Naive thymus-derived CD4-positive, alpha-beta T cell (primary cell): ENCODE measurements at regions not wholly inside any gene's neighbourhood (a gene's known extent, or its start where the extent isn't known, plus 50 kb on each side); places are given as distances from the start of the nearest gene placed in this dataset.

ENCODE experiments used
- ATAC-seq: fragments of 150-1000 bp; cut with Tn5 transposase; 2 replicates; pipeline ENCODE4 v1.10.0; 2021; ENCODE audit warnings: mild to moderate bottlenecking, moderate library complexity
- CTCF ChIA-PET: fragments of 350-600 bp; sonication (Branson Sonifier 250); formaldehyde crosslinking; loops from one replicate; lab custom pipeline; 2021; ENCODE audit warnings: antibody characterized with exemption; lab: Charles Lee
- POLR2A ChIA-PET: fragments of 350-600 bp; sonication (Branson Sonifier 250); formaldehyde crosslinking; loops from one replicate; lab custom pipeline; 2021; ENCODE audit warnings: antibody characterized with exemption, inconsistent platforms; lab: Charles Lee
- DNase-seq, 9 donors: peaks; one replicate each; pipeline versions ENCODE4 v3.0.0 to v3.0.0-alpha.2; 2020 to 2022; ENCODE audit warnings: mixed read lengths in 1 of 9
- H3K27ac ChIP-seq: one replicate; pipeline ENCODE4 v1.7.0; 2013; ENCODE audit warnings: mild to moderate bottlenecking, low read depth, low read length, moderate library complexity
- H3K27me3 ChIP-seq, 2 donors: one replicate each; pipeline ENCODE4 v1.7.0; 2013; ENCODE audit warnings: low read length in 2 of 2, mild to moderate bottlenecking in 2 of 2, moderate library complexity in 2 of 2; ENCODE audit not compliant: control insufficient read depth in 2 of 2, insufficient read depth in 2 of 2
- H3K36me3 ChIP-seq, 3 experiments: 1 replicate in 2 of 3; 2 replicates in 1 of 3; pipeline ENCODE4 v1.7.0; 2013; ENCODE audit warnings: low read length in 3 of 3, mild to moderate bottlenecking in 3 of 3, moderate library complexity in 1 of 3; ENCODE audit not compliant: insufficient read depth in 3 of 3, control insufficient read depth in 2 of 3
- H3K4me1 ChIP-seq, 2 donors: one replicate each; pipeline ENCODE4 v1.7.0; 2013; ENCODE audit warnings: low read length in 2 of 2, mild to moderate bottlenecking in 2 of 2, moderate library complexity in 1 of 2; ENCODE audit not compliant: control insufficient read depth in 2 of 2, insufficient read depth in 2 of 2
- H3K4me3 ChIP-seq: 2 replicates; pipeline ENCODE4 v1.7.0; 2013; ENCODE audit warnings: mild to moderate bottlenecking, low read length
- H3K9me3 ChIP-seq, 3 experiments: 1 replicate in 2 of 3; 2 replicates in 1 of 3; pipeline ENCODE4 v1.7.0; 2013; ENCODE audit warnings: low read length in 3 of 3; ENCODE audit not compliant: control insufficient read depth in 2 of 3
- H3K27ac Mint-ChIP-seq, 9 donors: one replicate each; pipeline ENCODE4 v1.8.0; 2020 to 2022; ENCODE audit warnings: mixed read lengths in 9 of 9, mild to moderate bottlenecking in 8 of 9, moderate library complexity in 5 of 9, inconsistent platforms in 2 of 9
- H3K27me3 Mint-ChIP-seq, 5 donors: one replicate each; pipeline ENCODE4 v1.8.0; 2021 to 2022; ENCODE audit warnings: mixed read lengths in 5 of 5, mild to moderate bottlenecking in 1 of 5
- H3K36me3 Mint-ChIP-seq, 5 donors: one replicate each; pipeline ENCODE4 v1.8.0; 2020 to 2022; ENCODE audit warnings: mixed read lengths in 5 of 5, mild to moderate bottlenecking in 3 of 5, inconsistent platforms in 1 of 5
- H3K4me1 Mint-ChIP-seq, 7 donors: one replicate each; pipeline ENCODE4 v1.8.0; 2020 to 2022; ENCODE audit warnings: mixed read lengths in 7 of 7, mild to moderate bottlenecking in 3 of 7, inconsistent platforms in 1 of 7
- H3K4me3 Mint-ChIP-seq, 10 donors: one replicate each; pipeline ENCODE4 v1.8.0; 2020 to 2022; ENCODE audit warnings: mild to moderate bottlenecking in 10 of 10, mixed read lengths in 10 of 10, moderate library complexity in 6 of 10, inconsistent platforms in 2 of 10
- H3K9me3 Mint-ChIP-seq, 11 donors: one replicate each; pipeline ENCODE4 v1.8.0; 2020 to 2022; ENCODE audit warnings: mixed read lengths in 11 of 11, mild to moderate bottlenecking in 4 of 11, inconsistent platforms in 1 of 11, moderate library complexity in 1 of 11
- intact Hi-C, 2 donors: fragments of 100-400 bp; cut with micrococcal nuclease; formaldehyde crosslinking; loops; one replicate each; pipeline ENCODE4 v1.15.1; 2023

GRCh38 chr17:33832262-33832661 lies 422.8 kb upstream of the CCL2 start:
- Histone ChIP-seq H3K4me1 (no peaks in the 10 kb centered on the region), H3K27ac (no peak overlapping the region), H3K9me3 (no peaks in the 10 kb centered on the region), H3K36me3 (no peaks in the 10 kb centered on the region), H3K27me3 (no peaks in the 10 kb centered on the region), H3K4me3 (no peak overlapping the region)
- Mint-ChIP-seq H3K4me3 (no peak overlapping the region), H3K36me3 (no peaks in the 10 kb centered on the region), H3K27me3 (peaks cover 0 to 20% (median 5%) of the 10 kb centered on the region in 5 donors), H3K27ac (no peak overlapping the region), H3K9me3 (peaks cover 0 to 6% (median 0%) of the 10 kb centered on the region in 11 donors), H3K4me1 (no peaks in the 10 kb centered on the region)
- ChIA-PET POLR2A (no interaction called here), CTCF (no interaction called here)
- intact Hi-C loops, result no loop called here
- DNase-seq (no peak), ATAC-seq (no peak)

GRCh38 chr17:33837281-33837680 lies 417.8 kb upstream of the CCL2 start:
- Histone ChIP-seq H3K27me3 (no peaks in the 10 kb centered on the region), H3K36me3 (no peaks in the 10 kb centered on the region), H3K4me1 (no peaks in the 10 kb centered on the region), H3K9me3 (no peaks in the 10 kb centered on the region), H3K4me3 (no peak overlapping the region), H3K27ac (no peak overlapping the region)
- Mint-ChIP-seq H3K9me3 (peaks cover 0 to 2% (median 0%) of the 10 kb centered on the region in 11 donors), H3K27ac (no peak overlapping the region), H3K36me3 (no peaks in the 10 kb centered on the region), H3K4me3 (no peak overlapping the region), H3K27me3 (peaks cover 3 to 21% (median 9%) of the 10 kb centered on the region in 5 donors), H3K4me1 (no peaks in the 10 kb centered on the region)
- CTCF ChIA-PET, result no interaction called here
- intact Hi-C loops, result no loop called here
- ATAC-seq, result no peak
- DNase-seq, result no peak
- POLR2A ChIA-PET, result no interaction called here

- H3K4me1 ChIP-seq, result no peaks in the 10 kb centered on the region
- no peaks in the 10 kb centered on the region for H3K36me3 ChIP-seq
- no peaks in the 10 kb centered on the region for H3K36me3 Mint-ChIP-seq
- intact Hi-C loops, result no loop called here
- no peak overlapping the region for H3K27ac Mint-ChIP-seq
- H3K4me1 Mint-ChIP-seq, result no peaks in the 10 kb centered on the region
- CTCF ChIA-PET, result no interaction called here
- H3K27me3 ChIP-seq, result no peaks in the 10 kb centered on the region
- no peak overlapping the region for H3K4me3 ChIP-seq
- POLR2A ChIA-PET, result no interaction called here
- H3K27me3 Mint-ChIP-seq, result peaks cover 3 to 28% (median 9%) of the 10 kb centered on the region in 5 donors
- ATAC-seq (no peak), DNase-seq (no peak)
- H3K9me3 ChIP-seq, result no peaks in the 10 kb centered on the region
- H3K9me3 Mint-ChIP-seq, result peaks cover 0 to 2% (median 0%) of the 10 kb centered on the region in 11 donors
- H3K4me3 Mint-ChIP-seq, result no peak overlapping the region
- no peak overlapping the region for H3K27ac ChIP-seq
These were observed 416.8 kb upstream of the CCL2 start for GRCh38 chr17:33838281-33838680.

- Mint-ChIP-seq H3K27ac (no peak overlapping the region), H3K4me1 (no peaks in the 10 kb centered on the region), H3K9me3 (peaks cover 0 to 5% (median 0%) of the 10 kb centered on the region in 11 donors), H3K27me3 (peaks cover 0 to 13% (median 6%) of the 10 kb centered on the region in 5 donors), H3K36me3 (no peaks in the 10 kb centered on the region), H3K4me3 (no peak overlapping the region)
- Histone ChIP-seq H3K27me3 (no peaks in the 10 kb centered on the region), H3K4me1 (no peaks in the 10 kb centered on the region), H3K36me3 (no peaks in the 10 kb centered on the region), H3K27ac (no peak overlapping the region), H3K9me3 (no peaks in the 10 kb centered on the region), H3K4me3 (no peak overlapping the region)
- DNase-seq, result no peak
- ChIA-PET POLR2A (no interaction called here), CTCF (no interaction called here)
- no peak for ATAC-seq
- intact Hi-C loops, result no loop called here
These were observed 407.2 kb upstream of the CCL2 start for GRCh38 chr17:33847900-33848299.

- Histone ChIP-seq H3K4me1 (no peaks in the 10 kb centered on the region), H3K4me3 (no peak overlapping the region), H3K9me3 (no peaks in the 10 kb centered on the region), H3K27ac (no peak overlapping the region), H3K27me3 (no peaks in the 10 kb centered on the region), H3K36me3 (no peaks in the 10 kb centered on the region)
- POLR2A ChIA-PET, result no interaction called here
- CTCF ChIA-PET, result no interaction called here
- Mint-ChIP-seq H3K36me3 (no peaks in the 10 kb centered on the region), H3K27me3 (peaks cover 0 to 13% (median 6%) of the 10 kb centered on the region in 5 donors), H3K4me3 (no peak overlapping the region), H3K9me3 (peaks cover 0 to 5% (median 0%) of the 10 kb centered on the region in 11 donors), H3K4me1 (no peaks in the 10 kb centered on the region), H3K27ac (no peak overlapping the region)
- no peak for DNase-seq
- no peak for ATAC-seq
- intact Hi-C loops, result no loop called here
These were observed 406.7 kb upstream of the CCL2 start for GRCh38 chr17:33848433-33848832.

- intact Hi-C loops, result no loop called here
- ChIA-PET CTCF (no interaction called here), POLR2A (no interaction called here)
- H3K27me3 Mint-ChIP-seq, result peaks cover 0 to 35% (median 11%) of the 10 kb centered on the region in 5 donors
- H3K9me3 Mint-ChIP-seq, result peaks cover 0 to 1% (median 0%) of the 10 kb centered on the region in 11 donors
- H3K27ac Mint-ChIP-seq, result no peak overlapping the region
- no peaks in the 10 kb centered on the region for H3K27me3 ChIP-seq
- no peak overlapping the region for H3K27ac ChIP-seq
- ATAC-seq, result no peak
- no peak overlapping the region for H3K4me3 ChIP-seq
- no peaks in the 10 kb centered on the region for H3K9me3 ChIP-seq
- DNase-seq, result no peak
- no peaks in the 10 kb centered on the region for H3K4me1 ChIP-seq
- no peaks in the 10 kb centered on the region for H3K4me1 Mint-ChIP-seq
- H3K36me3 ChIP-seq, result no peaks in the 10 kb centered on the region
- H3K36me3 Mint-ChIP-seq, result no peaks in the 10 kb centered on the region
- no peak overlapping the region for H3K4me3 Mint-ChIP-seq
These were observed 400.5 kb upstream of the CCL2 start for GRCh38 chr17:33854596-33854995.

- Histone ChIP-seq H3K27me3 (no peaks in the 10 kb centered on the region), H3K9me3 (no peaks in the 10 kb centered on the region), H3K36me3 (no peaks in the 10 kb centered on the region), H3K4me3 (no peak overlapping the region), H3K4me1 (no peaks in the 10 kb centered on the region), H3K27ac (no peak overlapping the region)
- H3K4me3 Mint-ChIP-seq, result no peak overlapping the region
- no peak overlapping the region for H3K27ac Mint-ChIP-seq
- DNase-seq (no peak), ATAC-seq (no peak)
- H3K4me1 Mint-ChIP-seq, result no peaks in the 10 kb centered on the region
- ChIA-PET CTCF (no interaction called here), POLR2A (no interaction called here)
- peaks cover 0 to 1% (median 0%) of the 10 kb centered on the region in 11 donors for H3K9me3 Mint-ChIP-seq
- H3K36me3 Mint-ChIP-seq, result no peaks in the 10 kb centered on the region
- intact Hi-C loops, result no loop called here
- H3K27me3 Mint-ChIP-seq, result peaks cover 0 to 37% (median 19%) of the 10 kb centered on the region in 5 donors
These were observed 397.0 kb upstream of the CCL2 start for GRCh38 chr17:33858121-33858520.
